H1 (cell line): ENCODE measurements at regions not wholly inside any gene's neighbourhood (a gene's known extent, or its start where the extent isn't known, plus 50 kb on each side); places are given as distances from the start of the nearest gene placed in this dataset.

Experiments used
- CTCF ChIA-PET: fragments of 300-600 bp; sonication (Branson Sonifier 250); formaldehyde crosslinking; loops from one replicate; lab custom pipeline; 2021; ENCODE audit not compliant: partially characterized antibody; lab: Charles Lee
- POLR2A ChIA-PET: fragments of 300-600 bp; sonication (Branson Sonifier 250); formaldehyde crosslinking; loops from one replicate; lab custom pipeline; 2021; ENCODE audit warnings: inconsistent platforms; ENCODE audit not compliant: partially characterized antibody; lab: Charles Lee
- DNase-seq, 2 experiments: peaks; one replicate each; pipeline versions ENCODE4 v3.0.0 to v3.0.0-alpha.2; 2010 to 2022; ENCODE audit warnings: low spot score in 2 of 2, low read depth in 1 of 2, mixed read lengths in 1 of 2
- FAIRE-seq: peaks from 2 replicates; lab custom pipeline; 2011; peaks lifted over from hg19 to GRCh38; lab: Jason Lieb, UNC
- H2AFZ ChIP-seq: 2 replicates; pipeline ENCODE4 v1.8.1; 2012; ENCODE audit warnings: low read length, inconsistent platforms
- H2AK5ac ChIP-seq: 2 replicates; pipeline ENCODE4 v1.6.1; 2013; ENCODE audit warnings: low read depth, low read length
- H2BK120ac ChIP-seq: replicated peaks from 2 replicates; pipeline ENCODE3; 2013; ENCODE audit warnings: low read depth, low read length, inconsistent platforms
- H2BK12ac ChIP-seq: 2 replicates; pipeline ENCODE4 v1.6.1; 2013; ENCODE audit warnings: low read depth, low read length
- H2BK15ac ChIP-seq: 2 replicates; pipeline ENCODE4 v1.6.1; 2013; ENCODE audit warnings: low read length
- H2BK20ac ChIP-seq: 2 replicates; pipeline ENCODE4 v1.6.1; 2013; ENCODE audit warnings: low read length
- H2BK5ac ChIP-seq: 2 replicates; pipeline ENCODE4 v1.6.1; 2013; ENCODE audit warnings: low read depth, low read length
- H3K14ac ChIP-seq: 2 replicates; pipeline ENCODE4 v1.6.1; 2013; ENCODE audit warnings: inconsistent platforms; ENCODE audit not compliant: insufficient read length
- H3K18ac ChIP-seq: 2 replicates; pipeline ENCODE4 v1.6.1; 2013; ENCODE audit warnings: low read length; ENCODE audit errors: extremely low read depth
- H3K23ac ChIP-seq: 2 replicates; pipeline ENCODE4 v1.6.1; 2013; ENCODE audit warnings: inconsistent platforms; ENCODE audit not compliant: insufficient read length
- H3K23me2 ChIP-seq: 2 replicates; pipeline ENCODE4 v1.6.1; 2013; ENCODE audit warnings: low read depth, low read length
- H3K27ac ChIP-seq: 2 replicates; pipeline ENCODE4 v1.6.1; 2011; ENCODE audit warnings: low read depth, low read length, inconsistent platforms
- H3K27me3 ChIP-seq, 4 experiments: replicated peaks in 1 of 4; 1 replicate in 1 of 4; 2 replicates in 3 of 4; pipeline versions ENCODE4 v1.6.1 to v1.8.1; 2011 to 2013; ENCODE audit warnings: low read length in 3 of 4, mild to moderate bottlenecking in 3 of 4, inconsistent platforms in 2 of 4, mixed read lengths in 2 of 4, moderate library complexity in 1 of 4; ENCODE audit not compliant: control insufficient read depth in 3 of 4, insufficient read depth in 3 of 4; ENCODE audit errors: extremely low read depth in 1 of 4
- H3K36me3 ChIP-seq, 4 experiments: 2 replicates each; pipeline versions ENCODE4 v1.6.1 to v1.8.1; 2011 to 2013; ENCODE audit warnings: mild to moderate bottlenecking in 4 of 4, low read length in 3 of 4, moderate library complexity in 2 of 4, control low read depth in 1 of 4, inconsistent platforms in 1 of 4; ENCODE audit not compliant: insufficient read depth in 4 of 4, control insufficient read depth in 2 of 4
- H3K4ac ChIP-seq: replicated peaks from 2 replicates; pipeline ENCODE3; 2013; ENCODE audit warnings: low read length, low read depth, mixed read lengths, inconsistent platforms; ENCODE audit not compliant: insufficient read length
- H3K4me1 ChIP-seq, 4 experiments: replicated peaks in 1 of 4; 1 replicate in 1 of 4; 2 replicates in 3 of 4; pipeline versions ENCODE4 v1.6.1 to v1.8.1; 2011 to 2013; ENCODE audit warnings: low read length in 3 of 4, inconsistent platforms in 2 of 4, mixed read lengths in 1 of 4; ENCODE audit not compliant: insufficient read depth in 4 of 4, control insufficient read depth in 3 of 4
- H3K4me2 ChIP-seq, 2 experiments: 2 replicates each; pipeline versions ENCODE4 v1.6.1 to v1.8.1; 2011 to 2013; ENCODE audit warnings: low read depth in 2 of 2, low read length in 2 of 2, control low read depth in 1 of 2, inconsistent platforms in 1 of 2, mild to moderate bottlenecking in 1 of 2; ENCODE audit not compliant: insufficient read depth in 1 of 2
- H3K4me3 ChIP-seq, 4 experiments: fragments of 200-600, 300-600 bp in 1 of 4; sonication (generic), shearing (Covaris generic), sonication (Bioruptor Twin) in 1 of 4; 2 replicates each; pipeline versions ENCODE4 v1.5.1 to v1.8.1; 2011 to 2016; ENCODE audit warnings: low read length in 4 of 4, low read depth in 3 of 4, control low read depth in 2 of 4, inconsistent platforms in 2 of 4, mild to moderate bottlenecking in 2 of 4, mixed read lengths in 1 of 4, moderate library complexity in 1 of 4; ENCODE audit not compliant: insufficient read depth in 2 of 4; ENCODE audit errors: extremely low read depth in 1 of 4
- H3K56ac ChIP-seq: replicated peaks from 2 replicates; pipeline ENCODE3; 2013; ENCODE audit warnings: low read depth, mild to moderate bottlenecking, mixed read lengths, low read length, inconsistent platforms; ENCODE audit not compliant: insufficient read length
- H3K79me1 ChIP-seq: 2 replicates; pipeline ENCODE4 v1.6.1; 2013; ENCODE audit warnings: low read depth, low read length, control low read depth
- H3K79me2 ChIP-seq, 2 experiments: 2 replicates each; pipeline versions ENCODE4 v1.6.1 to v1.8.1; 2012 to 2013; ENCODE audit warnings: low read length in 2 of 2, mild to moderate bottlenecking in 2 of 2, inconsistent platforms in 1 of 2; ENCODE audit not compliant: insufficient read depth in 2 of 2, control insufficient read depth in 1 of 2
- H3K9ac ChIP-seq, 4 experiments: replicated peaks in 1 of 4; 1 replicate in 1 of 4; 2 replicates in 3 of 4; pipeline versions ENCODE4 v1.6.1 to v1.8.1; 2011 to 2013; ENCODE audit warnings: low read depth in 3 of 4, low read length in 3 of 4, control low read depth in 2 of 4, mild to moderate bottlenecking in 2 of 4, moderate library complexity in 2 of 4, inconsistent platforms in 1 of 4; ENCODE audit errors: extremely low read depth in 1 of 4
- H3K9me3 ChIP-seq, 2 experiments: 2 replicates each; pipeline versions ENCODE4 v1.6.1 to v1.8.1; 2012 to 2013; ENCODE audit warnings: mild to moderate bottlenecking in 2 of 2, moderate library complexity in 2 of 2, control low read depth in 1 of 2, inconsistent platforms in 1 of 2, low read depth in 1 of 2, low read length in 1 of 2, mixed read lengths in 1 of 2; ENCODE audit not compliant: insufficient read depth in 2 of 2
- H4K20me1 ChIP-seq, 2 experiments: replicated peaks in 1 of 2; 2 replicates each; pipeline versions ENCODE3 to v1.8.1; 2011 to 2013; ENCODE audit warnings: inconsistent platforms in 2 of 2, low read length in 2 of 2, mild to moderate bottlenecking in 1 of 2; ENCODE audit not compliant: insufficient read depth in 2 of 2, control insufficient read depth in 1 of 2
- H4K5ac ChIP-seq: 2 replicates; pipeline ENCODE4 v1.6.1; 2013; ENCODE audit warnings: low read length, low read depth, mixed read lengths, inconsistent platforms; ENCODE audit not compliant: insufficient read length
- H4K8ac ChIP-seq: 2 replicates; pipeline ENCODE4 v1.8.0; 2013; ENCODE audit warnings: mild to moderate bottlenecking, moderate library complexity, low read length, inconsistent platforms; ENCODE audit not compliant: insufficient read depth; ENCODE audit errors: extremely low read depth
- H4K91ac ChIP-seq: replicated peaks from 2 replicates; pipeline ENCODE3; 2013; ENCODE audit warnings: low read length, mixed read lengths, inconsistent platforms; ENCODE audit not compliant: insufficient read length
- EZH2 ChIP-seq: fragments of 200-600 bp; sonication (generic); IDR thresholded peaks from 2 replicates; pipeline ENCODE4 v1.7.1; 2012; ENCODE audit warnings: low read depth, mild to moderate bottlenecking, moderate library complexity, low read length, inconsistent platforms; ENCODE audit not compliant: severe bottlenecking
- NRF1 ChIP-seq: IDR thresholded peaks from 2 replicates; pipeline ENCODE4 v1.6.1; 2011; ENCODE audit warnings: mild to moderate bottlenecking, low read depth, low read length, improper control_type of control experiment
- RBBP5 ChIP-seq: IDR thresholded peaks from 2 replicates; pipeline ENCODE4 v1.7.1; 2012; ENCODE audit warnings: low read depth, mild to moderate bottlenecking, inconsistent platforms, low read length, moderate library complexity, borderline replicate concordance
- RFX5 ChIP-seq: IDR thresholded peaks from 2 replicates; pipeline ENCODE4 v1.6.1; 2011; ENCODE audit warnings: low read depth, low read length, improper control_type of control experiment, borderline replicate concordance
- TAF7 ChIP-seq: optimal IDR thresholded peaks from 2 replicates; pipeline ENCODE3; 2011; ENCODE audit warnings: low read depth, mild to moderate bottlenecking, inconsistent platforms, low read length, moderate library complexity, borderline replicate concordance
- TEAD4 ChIP-seq: IDR thresholded peaks from 2 replicates; pipeline ENCODE4 v1.6.1; 2012; ENCODE audit warnings: low read depth, low read length, inconsistent platforms, mixed read lengths
- YY1 ChIP-seq: IDR thresholded peaks from 2 replicates; pipeline ENCODE4 v1.6.1; 2011; ENCODE audit warnings: low read depth, mild to moderate bottlenecking, low read length
- WGBS, 2 experiments: shearing (Covaris generic) in 1 of 2; methylation state at CpG; one replicate each; pipeline versions ENCODE4 v1.1.6 to v1.1.7; 2013 to 2015; ENCODE audit warnings: low lambda C conversion rate in 2 of 2, mixed read lengths in 2 of 2, inconsistent platforms in 1 of 2, low coverage in 1 of 2, missing lambda C conversion rate in 1 of 2; ENCODE audit not compliant: insufficient replicate concordance in 2 of 2, insufficient coverage in 1 of 2, insufficient read length in 1 of 2; ENCODE audit errors: extremely low coverage in 1 of 2, missing lambda C conversion rate in 1 of 2; 5-methylcytosine and 5-hydroxymethylcytosine counted together

DNA sequence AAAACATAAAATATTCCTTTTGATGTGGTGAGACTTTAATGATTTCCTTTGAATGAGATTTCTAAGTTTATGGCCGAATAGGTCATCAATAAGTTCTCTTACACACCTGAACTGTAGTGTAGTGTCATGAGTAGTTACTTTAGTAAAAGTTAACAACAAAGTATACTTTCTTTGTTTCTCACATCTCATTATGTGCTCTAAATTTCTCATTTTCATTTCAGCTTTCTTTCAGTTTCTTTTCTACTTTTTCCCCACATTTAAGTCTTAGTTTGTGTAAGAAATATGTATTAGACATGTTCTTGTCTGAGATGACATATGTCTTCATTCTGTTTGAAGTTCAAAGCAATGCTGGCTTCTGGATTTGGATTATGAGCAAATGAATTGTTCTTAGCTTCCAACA is 348.1 kb downstream of the ANKRD7 start:
- 87% methylated on average over 1 of the region's 1 CpG; no CpG with 5 or more reads in 1 of the 2 experiments for WGBS, 2 experiments
- DNase-seq = no peak
- CTCF ChIA-PET = no interaction called here

More for the DNA sequence above, 348.1 kb downstream of the ANKRD7 start:
- Histone ChIP-seq H3K27me3 (no peaks in the 10 kb centered on the region), H3K36me3 (no peaks in the 10 kb centered on the region), H2AFZ (no peak overlapping the region), H2BK120ac (no peak overlapping the region), H3K4me1 (no peaks in the 10 kb centered on the region), H3K9me3 (no peaks in the 10 kb centered on the region), H3K9ac (no peak overlapping the region), H2BK15ac (no peak overlapping the region), H3K23me2 (no peaks in the 10 kb centered on the region), H3K56ac (no peak overlapping the region), H4K91ac (no peak overlapping the region), H2BK12ac (no peak overlapping the region), H3K18ac (no peak overlapping the region), H4K5ac (no peak overlapping the region), H3K4me2 (no peak overlapping the region), H2BK5ac (no peak overlapping the region), H3K79me2 (no peaks in the 10 kb centered on the region), H3K4me3 (no peak overlapping the region), H4K20me1 (no peaks in the 10 kb centered on the region), H3K4ac (no peak overlapping the region), H3K27ac (no peak overlapping the region), H4K8ac (no peak overlapping the region), H3K23ac (no peak overlapping the region), H3K79me1 (no peaks in the 10 kb centered on the region), H3K14ac (no peak overlapping the region), H2BK20ac (no peak overlapping the region), H2AK5ac (no peak overlapping the region)
- no peak for FAIRE-seq
- TF ChIP-seq RFX5 (no peak), TEAD4 (no peak), TAF7 (no peak), EZH2 (no peak), NRF1 (no peak), RBBP5 (no peak), YY1 (no peak)
- POLR2A ChIA-PET = no interaction called here
